Mucosa of descending colon (tissue), 3 donors: ENCODE measurements at regions not wholly inside any gene's neighbourhood (a gene's known extent, or its start where the extent isn't known, plus 50 kb on each side); places are given as distances from the start of the nearest gene placed in this dataset.

ENCODE experiments used
- ATAC-seq: fragments of 200-7000 bp; cut with Tn5 transposase; one replicate; pipeline ENCODE4 v1.9.1; 2020; ENCODE audit warnings: mild to moderate bottlenecking, moderate library complexity
- DNase-seq, 3 donors: peaks; one replicate each; pipeline ENCODE4 v3.0.0-alpha.2; 2020
- H3K36me3 ChIP-seq: fragments of 200-600 bp; one replicate; pipeline ENCODE4 v1.8.0; 2021; ENCODE audit warnings: low read depth, mild to moderate bottlenecking
- H3K4me1 ChIP-seq: fragments of 200-600 bp; one replicate; pipeline ENCODE4 v1.8.0; 2021; ENCODE audit warnings: low read depth, mild to moderate bottlenecking
- H3K4me3 ChIP-seq: fragments of 200-600 bp; one replicate; pipeline ENCODE4 v1.8.0; 2021; ENCODE audit warnings: mild to moderate bottlenecking
- H3K9me3 ChIP-seq: fragments of 200-600 bp; one replicate; pipeline ENCODE4 v1.8.0; 2021; ENCODE audit warnings: mild to moderate bottlenecking
- CTCF ChIP-seq: fragments of 200-600 bp; IDR thresholded peaks from one replicate; pipeline ENCODE4 v1.8.0; 2022; ENCODE audit warnings: antibody characterized with exemption, mild to moderate bottlenecking
- intact Hi-C, 2 donors: fragments of 100-400 bp; cut with DNase I in 1 of 2; cut with micrococcal nuclease in 1 of 2; formaldehyde crosslinking; loops; one replicate each; pipeline versions ENCODE4 v1.11.0 to v1.11.1; 2022; cut with DNase I, micrococcal nuclease
- donor health status: DM: no; HTN: no; CAD: no; lungs with moderate emphysema.
- donor health status: DM: no; HTN: no; CAD: no.
- donor health status: DM: no; HTN: yes; CAD: no.

DNA sequence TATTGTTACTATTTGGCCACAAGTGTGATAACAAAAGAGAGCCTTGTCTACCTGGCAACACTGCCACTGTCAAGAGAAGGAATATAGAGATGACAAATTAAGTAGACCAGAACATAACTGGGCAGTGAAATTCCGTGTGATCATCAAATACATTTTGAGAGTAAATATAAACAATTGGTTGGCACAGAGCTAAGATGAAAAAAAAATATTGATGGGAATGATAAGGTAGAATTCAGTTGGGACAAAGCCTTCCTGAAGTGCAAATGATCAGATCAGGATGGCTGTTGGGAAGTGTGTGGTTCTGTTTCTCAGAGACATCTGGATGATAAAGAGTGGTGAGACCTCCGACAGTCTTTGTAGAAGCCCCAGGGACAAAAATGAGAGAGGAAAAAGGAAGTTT, 205.5 kb upstream of the CAMK1G start:
- intact Hi-C loops, result no loop called here
- Histone ChIP-seq H3K4me1 (no peaks in the 10 kb centered on the region), H3K4me3 (no peak overlapping the region), H3K36me3 (no peaks in the 10 kb centered on the region), H3K9me3 (no peaks in the 10 kb centered on the region)
- DNase-seq (no peak), ATAC-seq (no peak)
- no peak for TF ChIP-seq CTCF

DNA sequence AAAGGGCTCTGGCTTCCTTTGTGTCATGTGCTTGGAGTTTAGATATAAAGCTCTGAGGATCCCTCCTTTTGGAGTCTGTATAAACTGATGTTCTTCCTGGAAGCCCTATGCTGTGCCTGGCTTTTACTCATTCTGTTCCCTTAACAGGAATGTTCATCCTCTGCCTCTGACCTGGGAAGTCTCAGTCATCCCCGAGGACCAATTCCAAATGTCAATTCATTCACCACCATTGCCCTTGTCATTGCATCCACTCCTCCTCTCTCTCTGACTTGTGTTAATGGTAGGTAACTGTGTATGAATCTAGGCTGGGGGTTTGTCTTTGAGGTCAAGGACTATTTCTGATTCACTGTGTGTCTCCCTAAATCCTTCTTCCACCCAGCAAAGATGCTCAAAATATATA, 204.2 kb upstream of the CAMK1G start:
- Histone ChIP-seq H3K36me3 (no peaks in the 10 kb centered on the region), H3K4me1 (no peaks in the 10 kb centered on the region), H3K4me3 (no peak overlapping the region), H3K9me3 (no peaks in the 10 kb centered on the region)
- intact Hi-C loops, result no loop called here
- DNase-seq, result no peak
- ATAC-seq, result no peak
- TF ChIP-seq CTCF, result no peak

GRCh38 chr1:209380420-209380819, 203.1 kb upstream of the CAMK1G start:
- Histone ChIP-seq H3K4me1 (no peaks in the 10 kb centered on the region), H3K4me3 (no peak overlapping the region), H3K9me3 (no peaks in the 10 kb centered on the region), H3K36me3 (no peaks in the 10 kb centered on the region)
- TF ChIP-seq CTCF, result no peak
- no peak for DNase-seq
- ATAC-seq, result no peak
- intact Hi-C loops, result no loop called here

DNA sequence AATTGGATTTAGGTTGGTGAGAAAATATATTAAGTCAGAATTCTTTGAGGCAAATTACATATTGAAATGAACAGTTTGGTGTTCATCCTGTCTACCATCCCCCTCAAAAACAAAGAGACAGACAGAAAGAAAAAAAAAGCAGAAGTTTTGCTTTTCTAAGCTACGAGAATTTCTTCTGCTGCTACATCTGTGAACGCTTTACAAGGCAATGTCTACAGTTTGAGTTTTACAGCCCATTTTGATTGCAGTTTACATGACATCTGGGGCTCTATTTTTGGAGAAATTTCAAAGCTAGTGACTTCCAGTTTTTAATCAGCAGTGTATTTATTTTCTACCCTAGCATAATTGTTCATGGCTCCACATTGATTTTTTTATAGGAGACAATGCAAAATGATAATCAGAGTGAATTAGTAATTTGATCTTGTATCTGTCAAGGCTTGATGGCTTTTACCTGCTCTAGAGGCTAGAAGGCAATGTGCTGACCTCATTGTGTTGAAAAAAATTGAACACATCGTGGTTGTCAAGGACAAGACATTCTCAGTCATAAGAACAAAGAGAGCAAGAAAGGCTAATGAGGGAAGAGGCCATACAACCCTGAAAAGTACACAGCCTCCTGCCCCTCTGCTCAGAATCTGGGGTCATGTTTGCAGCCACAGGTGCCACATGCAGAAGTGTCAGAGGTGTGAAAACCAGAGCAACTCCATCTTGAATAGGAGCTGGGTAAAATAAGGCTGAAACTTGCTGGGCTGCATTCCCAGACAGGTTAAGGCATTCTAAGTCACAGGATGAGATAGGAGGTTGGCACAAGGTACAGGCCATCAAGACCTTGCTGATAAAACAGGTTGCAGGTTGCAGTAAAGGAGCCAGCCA, 201.0 kb upstream of the CAMK1G start:
- no peak for DNase-seq
- no peak for TF ChIP-seq CTCF
- no peak for ATAC-seq
- Histone ChIP-seq H3K9me3 (no peaks in the 10 kb centered on the region), H3K4me3 (no peak overlapping the region), H3K36me3 (no peaks in the 10 kb centered on the region), H3K4me1 (no peaks in the 10 kb centered on the region)
- intact Hi-C loops, result no loop called here

GRCh38 chr1:209383422-209383821, 200.1 kb upstream of the CAMK1G start:
- H3K36me3 ChIP-seq, result no peaks in the 10 kb centered on the region
- ATAC-seq, result no peak

More at GRCh38 chr1:209383422-209383821, 200.1 kb upstream of the CAMK1G start:
- Histone ChIP-seq H3K4me3 (no peak overlapping the region), H3K9me3 (no peaks in the 10 kb centered on the region), H3K4me1 (no peaks in the 10 kb centered on the region)
- intact Hi-C loops, result no loop called here
- TF ChIP-seq CTCF, result no peak
- DNase-seq, result no peak
